ENCODE measurements at regions not wholly inside any gene's neighbourhood (a gene's known extent, or its start where the extent isn't known, plus 50 kb on each side); places are given as distances from the start of the nearest gene placed in this dataset.

- H3K4me3 ChIP-seq (ENCODE audit: control insufficient read depth in 2 of 3, extremely low read depth in 1 of 3, insufficient read depth in 2 of 3, low read depth in 1 of 3, low read length in 3 of 3): no peak overlapping the region
- H3K4me1 ChIP-seq (ENCODE audit: control insufficient read depth, extremely low read depth, insufficient read depth, low read length): no peaks in the 10 kb centered on the region
- no peaks in the 10 kb centered on the region for H3K9me3 ChIP-seq (ENCODE audit: control insufficient read depth, low read depth, low read length)
- no peaks in the 10 kb centered on the region for H3K27me3 ChIP-seq (ENCODE audit: control insufficient read depth, extremely low read depth, insufficient read depth, low read length)
- dilution Hi-C loops (cut with MboI; ENCODE audit: extremely low pct_ligation_motif_present, low sequenced_read_pairs): no loop called here
- H3K36me3 ChIP-seq (ENCODE audit: control insufficient read depth in 2 of 2, extremely low read depth in 1 of 2, insufficient read depth in 2 of 2, low read length in 2 of 2): no peaks in the 10 kb centered on the region
- H4K20me1 ChIP-seq (ENCODE audit: control insufficient read depth, extremely low read depth, insufficient read depth, low read length): no peaks in the 10 kb centered on the region
- no peaks in the 10 kb centered on the region for H3K9me1 ChIP-seq (ENCODE audit: control insufficient read depth, extremely low read depth, insufficient read depth, low read length)
- peak overlapping the region; percentile 27 for H2AFZ ChIP-seq (ENCODE audit: control insufficient read depth, low read length)
- DNase-seq (ENCODE audit: low read depth, low spot score): no peak
- H3K79me2 ChIP-seq (ENCODE audit: control insufficient read depth, insufficient read depth, low read length): no peaks in the 10 kb centered on the region
- H3K27ac ChIP-seq (ENCODE audit: control insufficient read depth, insufficient read depth, low read length): no peak overlapping the region
- no peak overlapping the region for H3K4me2 ChIP-seq (ENCODE audit: control insufficient read depth, extremely low read depth, insufficient read depth, low read depth, low read length)
- H3K9ac ChIP-seq (ENCODE audit: control insufficient read depth, extremely low read depth, insufficient read depth, low read length): no peak overlapping the region
- FAIRE-seq: peak; percentile 67
- TF ChIP-seq EZH2 (IDR thresholded peaks at IDR 0.05; ENCODE audit: low read length) (no peak), CTCF (optimal IDR thresholded peaks at IDR 0.05 in 1 of 3, IDR thresholded peaks at IDR 0.05 in 1 of 3, conservative IDR thresholded peaks at IDR 0.05 in 1 of 3; ENCODE audit: extremely low read depth in 1 of 3, insufficient read depth in 2 of 3, low read length in 3 of 3) (no peak)
These were observed 527.2 kb downstream of the GATA3 start for GRCh38 chr10:8581521-8582225.

GRCh38 chr10:8583096-8583495 is 528.6 kb downstream of the GATA3 start:
- Histone ChIP-seq H3K79me2 (ENCODE audit: control insufficient read depth, insufficient read depth, low read length) (no peaks in the 10 kb centered on the region), H2AFZ (ENCODE audit: control insufficient read depth, low read length) (no peak overlapping the region), H3K9me1 (ENCODE audit: control insufficient read depth, extremely low read depth, insufficient read depth, low read length) (no peaks in the 10 kb centered on the region), H3K9ac (ENCODE audit: control insufficient read depth, extremely low read depth, insufficient read depth, low read length) (no peak overlapping the region), H3K27me3 (ENCODE audit: control insufficient read depth, extremely low read depth, insufficient read depth, low read length) (no peaks in the 10 kb centered on the region), H4K20me1 (ENCODE audit: control insufficient read depth, extremely low read depth, insufficient read depth, low read length) (no peaks in the 10 kb centered on the region), H3K4me2 (ENCODE audit: control insufficient read depth, extremely low read depth, insufficient read depth, low read depth, low read length) (no peak overlapping the region), H3K36me3 (ENCODE audit: control insufficient read depth in 2 of 2, extremely low read depth in 1 of 2, insufficient read depth in 2 of 2, low read length in 2 of 2) (no peaks in the 10 kb centered on the region), H3K4me1 (ENCODE audit: control insufficient read depth, extremely low read depth, insufficient read depth, low read length) (peaks cover 10% of the 10 kb centered on the region), H3K9me3 (ENCODE audit: control insufficient read depth, low read depth, low read length) (no peaks in the 10 kb centered on the region), H3K4me3 (ENCODE audit: control insufficient read depth in 2 of 3, extremely low read depth in 1 of 3, insufficient read depth in 2 of 3, low read depth in 1 of 3, low read length in 3 of 3) (no peak overlapping the region), H3K27ac (ENCODE audit: control insufficient read depth, insufficient read depth, low read length) (no peak overlapping the region)
- FAIRE-seq (no peak), DNase-seq (ENCODE audit: low read depth, low spot score) (no peak)
- TF ChIP-seq CTCF (optimal IDR thresholded peaks at IDR 0.05 in 1 of 3, IDR thresholded peaks at IDR 0.05 in 1 of 3, conservative IDR thresholded peaks at IDR 0.05 in 1 of 3; ENCODE audit: extremely low read depth in 1 of 3, insufficient read depth in 2 of 3, low read length in 3 of 3) (no peak), EZH2 (IDR thresholded peaks at IDR 0.05; ENCODE audit: low read length) (no peak)
- dilution Hi-C loops (cut with MboI; ENCODE audit: extremely low pct_ligation_motif_present, low sequenced_read_pairs): no loop called here
